GM18520 (cell line): ENCODE measurements at regions not wholly inside any gene's neighbourhood (a gene's known extent, or its start where the extent isn't known, plus 50 kb on each side); places are given as distances from the start of the nearest gene placed in this dataset.

Experiments used
- ATAC-seq: cut with Tn5 transposase; IDR thresholded peaks from one replicate; pipeline ENCODE4 v1.9.1; 2021; ENCODE audit not compliant: unreplicated experiment

DNA sequence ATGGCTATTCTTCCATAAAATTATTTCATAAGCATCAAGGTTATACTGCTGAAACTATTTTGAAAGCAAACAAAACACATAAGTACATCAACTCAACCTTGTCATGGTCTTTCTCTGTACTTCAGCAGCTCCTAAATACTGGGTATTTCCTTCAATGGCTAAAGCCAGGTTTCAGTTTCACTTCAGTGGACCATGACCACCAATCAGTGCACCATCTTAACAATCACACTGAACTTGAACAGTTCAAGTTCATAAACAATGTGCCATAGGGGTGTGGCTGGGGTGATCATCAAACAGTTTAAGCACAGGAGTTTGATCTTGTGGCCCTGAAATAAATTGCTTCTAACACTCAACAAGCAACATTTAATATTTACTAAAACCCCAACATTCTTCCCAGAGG is 124.1 kb upstream of the FIGN start:
- no peak for ATAC-seq

DNA sequence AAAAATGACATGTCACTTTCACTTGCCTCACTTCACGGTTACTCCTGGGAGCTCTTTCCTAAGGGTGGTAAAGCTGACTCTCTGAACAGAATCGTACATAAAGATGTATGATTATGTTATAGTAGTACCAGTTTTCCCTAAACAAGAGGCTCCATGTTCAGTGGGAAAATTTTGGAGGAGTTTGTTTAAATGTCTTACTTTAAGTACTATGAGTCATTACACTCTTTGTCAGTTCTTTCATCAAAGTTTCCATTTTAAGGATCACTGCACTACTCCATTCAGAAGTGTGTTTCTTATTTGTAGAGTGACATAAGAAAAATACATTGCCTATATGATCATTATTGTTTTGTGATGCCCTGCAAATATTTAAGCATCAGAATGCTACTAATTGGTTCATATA is 121.1 kb upstream of the FIGN start:
- ATAC-seq = no peak

- no peak for ATAC-seq
Observed at GRCh38 chr2:163852616-163853015, 116.8 kb upstream of the FIGN start.

- ATAC-seq = no peak
Observed at GRCh38 chr2:163849756-163850435, 114.1 kb upstream of the FIGN start.

GRCh38 chr2:163838890-163839289 is 103.1 kb upstream of the FIGN start:
- no peak for ATAC-seq

GRCh38 chr2:163836167-163836566 is 100.4 kb upstream of the FIGN start:
- ATAC-seq = no peak

- ATAC-seq = no peak
Observed at GRCh38 chr2:163834841-163835240, 99.0 kb upstream of the FIGN start.

DNA sequence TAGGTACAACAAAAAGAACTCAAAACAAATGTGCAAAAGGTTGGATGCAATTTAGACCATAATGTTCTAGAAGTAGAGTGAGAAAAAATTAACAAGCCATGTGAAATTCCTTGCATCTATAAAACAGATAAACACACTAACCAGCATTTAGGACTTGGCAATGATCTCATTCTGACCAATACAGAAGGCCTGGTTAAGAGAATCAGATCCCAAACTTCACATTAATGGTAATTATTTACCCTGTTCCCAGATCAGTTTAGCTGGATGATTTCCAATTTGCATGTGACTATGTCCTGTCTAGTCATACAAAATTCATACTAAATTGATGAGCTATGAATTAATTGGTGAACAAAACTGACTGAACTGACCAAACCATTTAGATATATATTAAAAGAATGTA is 98.4 kb upstream of the FIGN start:
- ATAC-seq = no peak

DNA sequence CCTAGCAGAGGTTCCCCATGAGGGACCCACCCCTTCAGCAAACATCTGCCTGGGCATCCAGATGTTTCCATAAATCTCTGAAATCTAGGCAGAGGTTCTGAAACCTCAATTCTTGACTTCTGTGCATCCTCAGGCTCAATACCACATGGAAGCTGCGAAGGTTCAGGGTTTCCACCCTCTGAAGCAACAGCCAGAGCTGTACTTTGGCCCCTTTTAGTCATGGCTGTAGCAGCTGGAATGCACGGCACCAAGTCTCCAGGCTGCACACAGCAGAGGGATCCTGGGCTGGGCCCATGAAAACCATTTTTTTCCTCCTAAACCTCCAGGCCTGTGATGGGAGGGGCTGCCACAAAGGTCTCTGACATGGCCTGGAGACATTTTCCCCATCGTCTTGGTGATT is 93.0 kb upstream of the FIGN start:
- no peak for ATAC-seq

DNA sequence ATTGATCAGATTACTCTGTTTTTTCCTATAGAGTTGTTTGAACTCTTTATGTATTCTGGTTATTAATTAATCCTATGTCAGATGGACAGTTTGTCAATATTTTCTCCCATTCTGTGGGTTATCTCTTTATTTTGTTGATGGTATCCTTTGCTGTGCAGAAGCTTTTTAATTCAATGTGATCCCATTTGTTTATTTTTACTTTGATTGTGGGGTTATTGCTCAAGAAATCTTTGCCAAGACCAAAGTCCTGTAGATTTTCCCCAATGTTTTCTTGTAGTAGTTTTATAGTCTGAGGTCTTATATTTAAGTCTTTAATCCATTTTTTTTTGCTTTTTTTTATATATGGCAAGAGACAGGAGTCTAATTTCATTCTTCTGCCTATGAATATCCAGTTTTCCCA is 86.2 kb upstream of the FIGN start:
- ATAC-seq = no peak

DNA sequence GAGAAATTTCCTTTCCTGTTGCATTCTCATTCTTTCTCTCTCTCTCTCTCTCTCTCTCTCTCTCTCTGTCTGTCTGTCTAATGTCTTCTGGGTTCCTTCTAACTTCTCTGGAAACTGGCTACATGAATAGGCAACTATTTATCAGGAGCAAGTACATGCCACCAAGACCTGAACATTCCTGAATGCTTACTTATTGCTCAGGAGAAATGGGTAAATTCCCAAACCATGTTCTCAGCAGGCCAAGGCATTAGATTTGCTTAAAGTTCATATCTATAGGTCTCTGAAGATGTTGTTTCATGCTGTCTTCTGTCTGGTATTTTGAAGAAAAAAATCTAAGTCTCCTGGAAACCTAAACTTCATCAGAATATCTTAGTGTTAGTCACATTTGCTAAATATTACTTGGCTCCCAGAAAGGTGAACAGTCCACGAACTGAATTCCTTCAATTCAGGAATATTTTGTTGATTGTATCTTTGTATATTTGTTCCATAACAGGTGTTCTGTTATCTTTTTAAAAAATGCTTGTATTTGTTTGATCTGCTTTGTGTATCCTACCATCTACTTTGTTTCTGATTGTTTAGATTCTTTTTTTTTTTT is 77.2 kb upstream of the FIGN start:
- ATAC-seq = no peak

GRCh38 chr2:163808406-163808805 is 72.6 kb upstream of the FIGN start:
- no peak for ATAC-seq

DNA sequence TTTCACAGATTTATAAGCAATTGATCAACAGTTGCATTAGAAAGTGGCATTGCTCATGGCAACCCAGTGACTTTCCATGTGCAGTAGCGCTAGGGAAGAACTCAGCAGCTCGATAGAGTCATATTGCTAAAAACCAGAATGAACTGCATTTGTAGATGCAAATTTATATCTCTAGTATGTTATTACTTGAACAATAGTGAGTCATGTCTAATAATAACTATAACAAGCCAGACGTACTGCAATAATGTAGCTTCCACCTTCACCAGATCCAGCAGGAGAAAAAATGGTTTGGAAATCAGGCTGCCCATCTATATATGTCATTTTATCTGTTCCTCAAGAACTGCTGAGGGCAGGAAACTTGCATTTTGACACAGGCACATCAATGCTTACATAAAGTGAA is 66.5 kb upstream of the FIGN start:
- ATAC-seq = no peak

DNA sequence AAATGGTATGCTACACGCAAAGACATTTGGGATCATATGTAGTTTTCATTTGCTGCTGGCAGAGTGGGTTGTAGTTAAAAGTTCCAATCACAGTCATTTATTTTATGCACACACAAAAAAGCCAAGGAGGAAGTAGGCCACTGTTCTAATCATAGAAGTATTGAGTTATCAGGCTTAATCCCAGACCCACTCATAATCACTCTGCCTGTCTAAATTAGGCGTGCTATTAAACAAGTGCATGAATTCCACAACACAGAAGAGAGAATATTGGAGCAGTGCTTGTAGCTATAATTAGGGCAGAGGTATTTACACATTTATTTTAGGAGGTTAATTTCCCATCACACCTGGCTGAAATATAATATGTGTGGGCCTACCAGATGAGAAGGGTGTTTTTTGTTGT is 65.7 kb upstream of the FIGN start:
- no peak for ATAC-seq

DNA sequence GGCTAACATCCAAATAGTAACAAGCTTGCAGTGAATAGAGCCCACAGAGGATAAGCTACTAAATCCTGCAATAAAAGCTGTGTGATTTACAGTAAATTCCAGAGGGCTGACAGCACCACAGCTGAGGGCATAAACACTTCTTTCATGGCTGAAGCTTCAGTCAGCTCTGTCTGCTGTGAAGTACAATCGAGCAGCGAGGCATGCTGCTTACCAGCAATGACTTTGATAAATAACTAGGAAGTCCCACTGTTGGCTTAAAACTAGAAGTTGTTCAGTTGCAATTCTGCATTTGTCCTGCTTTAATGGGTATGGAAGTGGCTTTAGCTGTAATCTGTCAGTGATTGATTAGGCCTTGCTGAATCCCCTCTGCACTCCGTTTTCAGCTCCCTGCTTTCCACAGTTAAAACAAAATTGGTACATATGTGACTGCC is 65.2 kb upstream of the FIGN start:
- ATAC-seq = no peak

DNA sequence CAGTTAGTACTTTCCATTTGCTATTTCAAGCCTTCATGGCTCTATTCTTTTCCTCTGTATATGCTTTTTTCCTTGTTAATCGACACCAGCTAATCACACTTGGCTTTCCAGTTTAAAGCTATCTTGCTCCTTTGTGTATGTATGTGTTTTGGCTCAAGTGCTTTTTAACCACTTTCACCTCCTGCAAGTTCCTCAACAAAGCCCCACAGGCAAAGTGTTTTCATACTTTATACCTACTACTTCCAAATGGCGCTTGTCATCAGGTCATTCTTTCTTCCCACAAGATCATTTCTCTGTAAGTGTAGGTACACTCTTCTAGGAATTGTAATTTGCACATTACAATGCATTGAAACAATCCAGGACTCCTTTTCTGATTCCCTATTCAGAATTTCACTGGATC is 64.0 kb upstream of the FIGN start:
- ATAC-seq = no peak

DNA sequence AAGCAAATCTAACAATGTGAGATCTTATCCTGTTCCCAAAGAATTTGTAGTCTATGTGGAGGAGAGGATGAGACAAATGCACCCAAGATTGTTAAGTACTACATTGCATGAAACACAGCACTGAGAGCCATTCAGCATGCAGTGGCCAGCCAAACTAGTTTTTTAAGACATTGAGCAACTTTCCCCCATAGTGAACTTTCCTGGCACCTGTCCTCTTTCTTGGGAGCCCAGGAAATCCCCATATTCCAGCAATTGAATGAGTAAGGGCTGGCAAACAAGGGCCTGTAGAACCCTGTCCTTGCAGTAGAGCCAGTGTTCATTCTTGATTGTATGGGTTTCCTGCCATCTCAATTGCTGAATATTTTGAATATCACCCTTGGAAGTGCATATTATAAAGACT is 58.8 kb upstream of the FIGN start:
- no peak for ATAC-seq
